HEK293 (cell line): ENCODE measurements at regions not wholly inside any gene's neighbourhood (a gene's known extent, or its start where the extent isn't known, plus 50 kb on each side); places are given as distances from the start of the nearest gene placed in this dataset.

ENCODE experiments used
- CTCF ChIA-PET: fragments of 350-600 bp; formaldehyde crosslinking; extraction: SDS; loops from one replicate; lab custom pipeline; 2021; ENCODE audit warnings: antibody characterized with exemption; lab: Yijun Ruan, JAX
- POLR2A ChIA-PET: fragments of 300-600 bp; formaldehyde crosslinking; extraction: SDS; loops from one replicate; lab custom pipeline; 2020; ENCODE audit warnings: antibody characterized with exemption, inconsistent platforms; lab: Yijun Ruan, JAX
- H3K27ac ChIP-seq: fragments of 200-500 bp; sonication (Bioruptor generic); 2 replicates; pipeline ENCODE4 v1.5.1; 2014; ENCODE audit warnings: low read depth, low read length, control low read depth, inconsistent platforms; ENCODE audit errors: extremely low read depth
- H3K36me3 ChIP-seq, 2 experiments: fragments of 200-500 bp in 1 of 2; sonication (Bioruptor generic) in 1 of 2; 1 replicate in 1 of 2; 2 replicates in 1 of 2; pipeline ENCODE4 v1.5.1; 2014 to 2017; ENCODE audit warnings: inconsistent platforms in 2 of 2, low read length in 2 of 2; ENCODE audit not compliant: control insufficient read depth in 2 of 2, insufficient read depth in 1 of 2
- H3K4me1 ChIP-seq: fragments of 200-500 bp; sonication (Bioruptor generic); 2 replicates; pipeline ENCODE4 v1.5.1; 2014; ENCODE audit warnings: mild to moderate bottlenecking, low read length, inconsistent platforms; ENCODE audit not compliant: control insufficient read depth, insufficient read depth
- H3K4me3 ChIP-seq: 2 replicates; pipeline ENCODE4 v1.5.1; 2011; ENCODE audit warnings: low read depth, mild to moderate bottlenecking, control low read depth, low read length, moderate library complexity
- H3K9me3 ChIP-seq: fragments of 200-500 bp; sonication (Bioruptor generic); 2 replicates; pipeline ENCODE4 v1.5.1; 2014; ENCODE audit warnings: low read depth, low read length, inconsistent platforms; ENCODE audit not compliant: control insufficient read depth, insufficient read depth
- GFI1B ChIP-seq: fragments of 450-650 bp; formaldehyde crosslinking; IDR thresholded peaks from 2 replicates; pipeline ENCODE4 v1.5.1; 2016; ENCODE audit warnings: missing biosample characterization, missing genetic modification characterization
- KLF16 ChIP-seq: fragments of 450-650 bp; formaldehyde crosslinking; IDR thresholded peaks from 2 replicates; pipeline ENCODE4 v1.5.1; 2017; ENCODE audit warnings: missing biosample characterization, missing genetic modification characterization
- TCF7L2 ChIP-seq: IDR thresholded peaks from 2 replicates; pipeline ENCODE4 v1.6.1; 2011; ENCODE audit warnings: low read depth, mild to moderate bottlenecking, inconsistent platforms, low read length, moderate library complexity, borderline replicate concordance
- TRIM28 ChIP-seq: IDR thresholded peaks from 2 replicates; pipeline ENCODE4 v1.6.1; 2011; ENCODE audit warnings: low read length, control low read depth, borderline replicate concordance
- ZBTB48 ChIP-seq: fragments of 450-650 bp; formaldehyde crosslinking; IDR thresholded peaks from 2 replicates; pipeline ENCODE4 v1.5.1; 2016; ENCODE audit warnings: missing biosample characterization, missing genetic modification characterization
- ZFP41 ChIP-seq: fragments of 450-650 bp; formaldehyde crosslinking; IDR thresholded peaks from 2 replicates; pipeline ENCODE4 v1.5.1; 2016; ENCODE audit warnings: missing biosample characterization, missing genetic modification characterization, borderline replicate concordance
- ZFP69B ChIP-seq: fragments of 450-650 bp; formaldehyde crosslinking; IDR thresholded peaks from 2 replicates; pipeline ENCODE4 v1.5.1; 2016; ENCODE audit warnings: missing biosample characterization, missing genetic modification characterization
- ZNF138 ChIP-seq: fragments of 450-650 bp; formaldehyde crosslinking; IDR thresholded peaks from 2 replicates; pipeline ENCODE4 v1.5.1; 2016; ENCODE audit warnings: missing biosample characterization, missing genetic modification characterization, borderline replicate concordance
- ZNF140 ChIP-seq: fragments of 450-650 bp; formaldehyde crosslinking; IDR thresholded peaks from 2 replicates; pipeline ENCODE4 v1.5.1; 2016; ENCODE audit warnings: missing biosample characterization, missing genetic modification characterization
- ZNF239 ChIP-seq: fragments of 450-650 bp; formaldehyde crosslinking; IDR thresholded peaks from 2 replicates; pipeline ENCODE4 v1.5.1; 2016; ENCODE audit warnings: missing biosample characterization, missing genetic modification characterization
- ZNF391 ChIP-seq: fragments of 450-650 bp; formaldehyde crosslinking; IDR thresholded peaks from 2 replicates; pipeline ENCODE4 v1.5.1; 2016; ENCODE audit warnings: low read depth, missing biosample characterization, missing genetic modification characterization, borderline replicate concordance
- ZNF416 ChIP-seq: fragments of 450-650 bp; formaldehyde crosslinking; IDR thresholded peaks from 2 replicates; pipeline ENCODE4 v1.5.1; 2016; ENCODE audit warnings: missing biosample characterization, missing genetic modification characterization
- ZNF521 ChIP-seq: fragments of 450-650 bp; formaldehyde crosslinking; IDR thresholded peaks from 2 replicates; pipeline ENCODE4 v1.5.1; 2017; ENCODE audit warnings: missing biosample characterization, mild to moderate bottlenecking, missing genetic modification characterization
- ZNF558 ChIP-seq: fragments of 450-650 bp; formaldehyde crosslinking; IDR thresholded peaks from 2 replicates; pipeline ENCODE4 v1.5.1; 2016; ENCODE audit warnings: missing biosample characterization, missing genetic modification characterization
- ZNF571 ChIP-seq: fragments of 450-650 bp; formaldehyde crosslinking; IDR thresholded peaks from 2 replicates; pipeline ENCODE4 v1.5.0; 2017; ENCODE audit warnings: missing biosample characterization, missing genetic modification characterization
- ZNF658 ChIP-seq: fragments of 450-650 bp; formaldehyde crosslinking; IDR thresholded peaks from 2 replicates; pipeline ENCODE4; 2016; ENCODE audit warnings: missing biosample characterization, missing genetic modification characterization
- ZNF677 ChIP-seq: fragments of 450-650 bp; IDR thresholded peaks from 2 replicates; pipeline ENCODE4 v1.5.0; 2018; ENCODE audit warnings: missing biosample characterization, mild to moderate bottlenecking, missing genetic modification characterization, moderate library complexity
- ZNF707 ChIP-seq: fragments of 450-650 bp; formaldehyde crosslinking; IDR thresholded peaks from 2 replicates; pipeline ENCODE4 v1.5.1; 2016; ENCODE audit warnings: missing biosample characterization, missing genetic modification characterization
- ZNF777 ChIP-seq: fragments of 450-650 bp; formaldehyde crosslinking; IDR thresholded peaks from 2 replicates; pipeline ENCODE4 v1.5.1; 2017; ENCODE audit warnings: missing biosample characterization, missing genetic modification characterization, borderline replicate concordance
- ZNF792 ChIP-seq: fragments of 450-650 bp; formaldehyde crosslinking; IDR thresholded peaks from 2 replicates; pipeline ENCODE4 v1.5.1; 2016; ENCODE audit warnings: missing biosample characterization, missing genetic modification characterization
- ZSCAN23 ChIP-seq: fragments of 450-650 bp; formaldehyde crosslinking; IDR thresholded peaks from 2 replicates; pipeline ENCODE4 v1.5.1; 2016; ENCODE audit warnings: missing biosample characterization, missing genetic modification characterization
- TF ChIP-seq, protein P1 (sequence below): fragments of 450-650 bp; formaldehyde crosslinking; IDR thresholded peaks from 2 replicates; pipeline ENCODE4 v1.5.1; 2016; ENCODE audit warnings: missing biosample characterization, missing genetic modification characterization, borderline replicate concordance
- TF ChIP-seq, protein P2 (sequence below): fragments of 450-650 bp; formaldehyde crosslinking; IDR thresholded peaks from 2 replicates; pipeline ENCODE4 v1.5.1; 2016; ENCODE audit warnings: missing biosample characterization, missing genetic modification characterization
- TF ChIP-seq, protein P3 (sequence below): fragments of 450-650 bp; formaldehyde crosslinking; IDR thresholded peaks from 2 replicates; pipeline ENCODE4 v1.5.1; 2016; ENCODE audit warnings: missing biosample characterization, missing genetic modification characterization, low read depth
- TF ChIP-seq, protein P4 (sequence below): fragments of 450-650 bp; formaldehyde crosslinking; IDR thresholded peaks from 2 replicates; pipeline ENCODE4 v1.5.1; 2017; ENCODE audit warnings: missing biosample characterization, mild to moderate bottlenecking, missing genetic modification characterization, moderate library complexity

DNA sequence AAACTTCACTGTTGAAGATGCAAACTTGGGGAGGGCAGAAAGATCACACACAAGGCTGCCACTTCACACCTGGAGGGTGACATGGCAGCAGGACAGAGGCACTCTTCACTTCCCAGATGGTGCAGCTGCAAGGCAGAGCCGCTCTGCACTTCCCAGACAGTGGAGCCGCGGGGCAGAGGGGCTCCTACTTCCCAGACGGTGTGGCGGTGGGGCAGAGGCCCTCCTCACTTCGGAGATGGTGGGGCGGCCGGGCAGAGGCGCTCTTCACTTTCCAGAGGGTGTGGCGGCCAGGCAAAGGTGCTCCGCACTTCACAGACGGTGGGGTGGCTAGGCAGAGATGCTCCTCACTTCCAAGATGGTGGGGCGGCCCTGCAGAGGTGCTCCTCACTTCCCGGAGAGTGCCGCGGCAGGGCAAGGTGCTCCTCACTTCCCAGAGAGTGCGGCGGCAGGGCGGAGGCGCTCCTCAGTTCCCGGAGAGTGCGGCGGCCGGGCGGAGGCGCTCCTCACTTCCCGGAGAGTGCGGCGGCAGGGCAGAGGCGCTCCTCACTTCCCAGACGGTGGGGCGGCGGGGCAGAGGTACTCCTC lies 58.3 kb upstream of the PPP1R9A start:
- ChIA-PET POLR2A (no interaction called here), CTCF (no interaction called here)
- Histone ChIP-seq H3K4me1 (no peaks in the 10 kb centered on the region), H3K4me3 (no peak overlapping the region), H3K36me3 (no peaks in the 10 kb centered on the region), H3K27ac (no peak overlapping the region), H3K9me3 (no peaks in the 10 kb centered on the region)
- TF ChIP-seq, protein P1, sequence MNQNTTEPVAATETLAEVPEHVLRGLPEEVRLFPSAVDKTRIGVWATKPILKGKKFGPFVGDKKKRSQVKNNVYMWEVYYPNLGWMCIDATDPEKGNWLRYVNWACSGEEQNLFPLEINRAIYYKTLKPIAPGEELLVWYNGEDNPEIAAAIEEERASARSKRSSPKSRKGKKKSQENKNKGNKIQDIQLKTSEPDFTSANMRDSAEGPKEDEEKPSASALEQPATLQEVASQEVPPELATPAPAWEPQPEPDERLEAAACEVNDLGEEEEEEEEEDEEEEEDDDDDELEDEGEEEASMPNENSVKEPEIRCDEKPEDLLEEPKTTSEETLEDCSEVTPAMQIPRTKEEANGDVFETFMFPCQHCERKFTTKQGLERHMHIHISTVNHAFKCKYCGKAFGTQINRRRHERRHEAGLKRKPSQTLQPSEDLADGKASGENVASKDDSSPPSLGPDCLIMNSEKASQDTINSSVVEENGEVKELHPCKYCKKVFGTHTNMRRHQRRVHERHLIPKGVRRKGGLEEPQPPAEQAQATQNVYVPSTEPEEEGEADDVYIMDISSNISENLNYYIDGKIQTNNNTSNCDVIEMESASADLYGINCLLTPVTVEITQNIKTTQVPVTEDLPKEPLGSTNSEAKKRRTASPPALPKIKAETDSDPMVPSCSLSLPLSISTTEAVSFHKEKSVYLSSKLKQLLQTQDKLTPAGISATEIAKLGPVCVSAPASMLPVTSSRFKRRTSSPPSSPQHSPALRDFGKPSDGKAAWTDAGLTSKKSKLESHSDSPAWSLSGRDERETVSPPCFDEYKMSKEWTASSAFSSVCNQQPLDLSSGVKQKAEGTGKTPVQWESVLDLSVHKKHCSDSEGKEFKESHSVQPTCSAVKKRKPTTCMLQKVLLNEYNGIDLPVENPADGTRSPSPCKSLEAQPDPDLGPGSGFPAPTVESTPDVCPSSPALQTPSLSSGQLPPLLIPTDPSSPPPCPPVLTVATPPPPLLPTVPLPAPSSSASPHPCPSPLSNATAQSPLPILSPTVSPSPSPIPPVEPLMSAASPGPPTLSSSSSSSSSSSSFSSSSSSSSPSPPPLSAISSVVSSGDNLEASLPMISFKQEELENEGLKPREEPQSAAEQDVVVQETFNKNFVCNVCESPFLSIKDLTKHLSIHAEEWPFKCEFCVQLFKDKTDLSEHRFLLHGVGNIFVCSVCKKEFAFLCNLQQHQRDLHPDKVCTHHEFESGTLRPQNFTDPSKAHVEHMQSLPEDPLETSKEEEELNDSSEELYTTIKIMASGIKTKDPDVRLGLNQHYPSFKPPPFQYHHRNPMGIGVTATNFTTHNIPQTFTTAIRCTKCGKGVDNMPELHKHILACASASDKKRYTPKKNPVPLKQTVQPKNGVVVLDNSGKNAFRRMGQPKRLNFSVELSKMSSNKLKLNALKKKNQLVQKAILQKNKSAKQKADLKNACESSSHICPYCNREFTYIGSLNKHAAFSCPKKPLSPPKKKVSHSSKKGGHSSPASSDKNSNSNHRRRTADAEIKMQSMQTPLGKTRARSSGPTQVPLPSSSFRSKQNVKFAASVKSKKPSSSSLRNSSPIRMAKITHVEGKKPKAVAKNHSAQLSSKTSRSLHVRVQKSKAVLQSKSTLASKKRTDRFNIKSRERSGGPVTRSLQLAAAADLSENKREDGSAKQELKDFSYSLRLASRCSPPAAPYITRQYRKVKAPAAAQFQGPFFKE (tag by site-specific recombination) = no peak
- TF ChIP-seq ZNF571 (tag by site-specific recombination) = no peak
- TF ChIP-seq TRIM28 = no peak
- TF ChIP-seq ZBTB48 (tag by site-specific recombination) = no peak
- no peak for TF ChIP-seq ZNF658 (tag by site-specific recombination)
- no peak for TF ChIP-seq ZNF239 (tag by site-specific recombination)
- no peak for TF ChIP-seq TCF7L2
- TF ChIP-seq ZNF138 (tag by site-specific recombination) = no peak
- no peak for TF ChIP-seq ZNF707 (tag by site-specific recombination)
- no peak for TF ChIP-seq ZNF391 (tag by site-specific recombination)
- TF ChIP-seq ZNF416 = no peak
- no peak for TF ChIP-seq ZNF792 (tag by site-specific recombination)
- TF ChIP-seq ZSCAN23 (tag by site-specific recombination) = no peak

DNA sequence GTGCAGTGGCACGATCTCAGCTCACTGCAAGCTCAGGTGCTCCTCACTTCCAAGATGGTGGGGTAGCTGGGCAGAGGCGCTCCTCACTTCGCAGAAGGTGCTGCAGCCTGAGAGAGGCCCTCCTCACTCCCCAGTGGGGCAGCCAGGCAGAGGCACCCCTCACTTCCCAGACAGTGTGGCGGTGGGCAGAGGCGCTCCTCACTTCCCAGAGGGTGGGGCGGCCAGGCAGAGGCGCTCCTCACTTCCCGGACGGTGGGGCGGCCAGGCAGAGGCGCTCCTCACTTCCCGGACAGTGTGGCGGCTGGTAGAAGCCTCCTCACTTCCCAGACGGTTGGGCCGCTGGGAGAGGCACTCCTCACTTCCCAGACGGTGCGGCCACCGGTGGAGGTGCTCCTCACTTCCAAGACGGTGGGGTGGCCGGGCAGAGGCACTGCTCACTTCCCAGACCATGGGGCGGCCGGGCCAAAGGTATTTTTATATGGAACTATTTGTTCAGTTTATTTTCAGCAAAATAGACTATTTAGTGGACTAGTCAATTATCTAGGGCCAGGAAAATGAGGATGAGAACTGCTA lies 57.7 kb upstream of the PPP1R9A start:
- Histone ChIP-seq H3K9me3 (no peaks in the 10 kb centered on the region), H3K4me1 (no peaks in the 10 kb centered on the region), H3K27ac (no peak overlapping the region), H3K4me3 (no peak overlapping the region), H3K36me3 (no peaks in the 10 kb centered on the region)
- ChIA-PET CTCF (no interaction called here), POLR2A (no interaction called here)
- TF ChIP-seq, protein P2, sequence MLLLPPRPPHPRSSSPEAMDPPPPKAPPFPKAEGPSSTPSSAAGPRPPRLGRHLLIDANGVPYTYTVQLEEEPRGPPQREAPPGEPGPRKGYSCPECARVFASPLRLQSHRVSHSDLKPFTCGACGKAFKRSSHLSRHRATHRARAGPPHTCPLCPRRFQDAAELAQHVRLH (tag by site-specific recombination) = no peak
- TF ChIP-seq ZNF239 (tag by site-specific recombination) (no peak), ZFP41 (no peak), ZNF777 (no peak), GFI1B (tag by site-specific recombination) (no peak), KLF16 (tag by site-specific recombination) (no peak), ZNF558 (tag by site-specific recombination) (no peak), ZFP69B (tag by site-specific recombination) (no peak), ZNF140 (tag by site-specific recombination) (no peak), ZBTB48 (tag by site-specific recombination) (no peak), ZNF521 (tag by site-specific recombination) (no peak), ZNF677 (tag by site-specific recombination) (no peak)
- TF ChIP-seq, protein P3, sequence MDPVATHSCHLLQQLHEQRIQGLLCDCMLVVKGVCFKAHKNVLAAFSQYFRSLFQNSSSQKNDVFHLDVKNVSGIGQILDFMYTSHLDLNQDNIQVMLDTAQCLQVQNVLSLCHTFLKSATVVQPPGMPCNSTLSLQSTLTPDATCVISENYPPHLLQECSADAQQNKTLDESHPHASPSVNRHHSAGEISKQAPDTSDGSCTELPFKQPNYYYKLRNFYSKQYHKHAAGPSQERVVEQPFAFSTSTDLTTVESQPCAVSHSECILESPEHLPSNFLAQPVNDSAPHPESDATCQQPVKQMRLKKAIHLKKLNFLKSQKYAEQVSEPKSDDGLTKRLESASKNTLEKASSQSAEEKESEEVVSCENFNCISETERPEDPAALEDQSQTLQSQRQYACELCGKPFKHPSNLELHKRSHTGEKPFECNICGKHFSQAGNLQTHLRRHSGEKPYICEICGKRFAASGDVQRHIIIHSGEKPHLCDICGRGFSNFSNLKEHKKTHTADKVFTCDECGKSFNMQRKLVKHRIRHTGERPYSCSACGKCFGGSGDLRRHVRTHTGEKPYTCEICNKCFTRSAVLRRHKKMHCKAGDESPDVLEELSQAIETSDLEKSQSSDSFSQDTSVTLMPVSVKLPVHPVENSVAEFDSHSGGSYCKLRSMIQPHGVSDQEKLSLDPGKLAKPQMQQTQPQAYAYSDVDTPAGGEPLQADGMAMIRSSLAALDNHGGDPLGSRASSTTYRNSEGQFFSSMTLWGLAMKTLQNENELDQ (tag by site-specific recombination) = no peak
- TF ChIP-seq, protein P4, sequence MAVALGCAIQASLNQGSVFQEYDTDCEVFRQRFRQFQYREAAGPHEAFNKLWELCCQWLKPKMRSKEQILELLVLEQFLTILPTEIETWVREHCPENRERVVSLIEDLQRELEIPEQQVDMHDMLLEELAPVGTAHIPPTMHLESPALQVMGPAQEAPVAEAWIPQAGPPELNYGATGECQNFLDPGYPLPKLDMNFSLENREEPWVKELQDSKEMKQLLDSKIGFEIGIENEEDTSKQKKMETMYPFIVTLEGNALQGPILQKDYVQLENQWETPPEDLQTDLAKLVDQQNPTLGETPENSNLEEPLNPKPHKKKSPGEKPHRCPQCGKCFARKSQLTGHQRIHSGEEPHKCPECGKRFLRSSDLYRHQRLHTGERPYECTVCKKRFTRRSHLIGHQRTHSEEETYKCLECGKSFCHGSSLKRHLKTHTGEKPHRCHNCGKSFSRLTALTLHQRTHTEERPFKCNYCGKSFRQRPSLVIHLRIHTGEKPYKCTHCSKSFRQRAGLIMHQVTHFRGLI (tag by site-specific recombination) = no peak
